Right lobe of liver (tissue), 6 donors: ENCODE measurements at regions not wholly inside any gene's neighbourhood (a gene's known extent, or its start where the extent isn't known, plus 50 kb on each side); places are given as distances from the start of the nearest gene placed in this dataset.
A peak's percentile ranks its signal among the peaks of the same experiment; 100 is the strongest.

Experiments
- ATAC-seq, 4 donors: fragments of 200-7000 bp; cut with Tn5 transposase; one replicate each; pipeline ENCODE4 v1.9.1; 2020; ENCODE audit warnings: mild to moderate bottlenecking in 4 of 4, moderate library complexity in 4 of 4
- DNase-seq, 3 donors: peaks; one replicate each; pipeline ENCODE4 v3.0.0-alpha.2; 2020
- H3K27ac ChIP-seq, 3 donors: fragments of 200-600 bp; one replicate each; pipeline ENCODE4 v1.8.0; 2022
- H3K27me3 ChIP-seq, 2 donors: fragments of 200-600 bp; one replicate each; pipeline ENCODE4 v1.8.0; 2022
- H3K36me3 ChIP-seq, 4 donors: fragments of 200-600 bp; sonication (generic) in 1 of 4; one replicate each; pipeline versions ENCODE4 v1.5.1 to v1.8.0; 2017 to 2022; ENCODE audit warnings: control low read depth in 1 of 4
- H3K4me1 ChIP-seq, 4 donors: fragments of 200-600 bp; sonication (generic) in 1 of 4; one replicate each; pipeline versions ENCODE4 v1.5.1 to v1.8.0; 2017 to 2022; ENCODE audit warnings: control low read depth in 1 of 4
- H3K4me3 ChIP-seq, 3 donors: fragments of 200-600 bp; one replicate each; pipeline ENCODE4 v1.8.0; 2022
- H3K9me3 ChIP-seq, 4 donors: fragments of 200-600 bp; sonication (generic) in 1 of 4; one replicate each; pipeline versions ENCODE4 v1.5.1 to v1.8.0; 2017 to 2022; ENCODE audit warnings: control low read depth in 1 of 4
- POLR2A ChIP-seq: fragments of 450-650 bp; IDR thresholded peaks from one replicate; pipeline ENCODE4 v1.6.1; 2017; ENCODE audit warnings: antibody characterized with exemption, mild to moderate bottlenecking
- WGBS: methylation state at CpG from one replicate; pipeline ENCODE4 v1.1.6; 2018; ENCODE audit warnings: low coverage, low lambda C conversion rate; ENCODE audit not compliant: insufficient coverage; ENCODE audit errors: missing lambda C conversion rate; 5-methylcytosine and 5-hydroxymethylcytosine counted together
- intact Hi-C, 2 donors: fragments of 100-400 bp; cut with DNase I; formaldehyde crosslinking; loops; one replicate each; pipeline versions ENCODE4 v1.11.2 to v1.14.1; 2022
- TF ChIP-seq, protein P1 (sequence below), 4 donors: fragments of 200-600 bp in 3 of 4; fragments of 450-650 bp in 1 of 4; IDR thresholded peaks; one replicate each; pipeline versions ENCODE4 v1.5.1 to v1.8.0; 2016 to 2022; ENCODE audit warnings: antibody characterized with exemption in 4 of 4, mild to moderate bottlenecking in 2 of 4
- donor health status: DM: no; HTN: yes; CAD: no.
- donor health status: DM: no; HTN: no; CAD: no.
- donor health status: DM: no; HTN: no; CAD: no.
- donor health status: DM: no; HTN: yes; CAD: no.
- donor health status: DM: no; HTN: yes; CAD: no.

DNA sequence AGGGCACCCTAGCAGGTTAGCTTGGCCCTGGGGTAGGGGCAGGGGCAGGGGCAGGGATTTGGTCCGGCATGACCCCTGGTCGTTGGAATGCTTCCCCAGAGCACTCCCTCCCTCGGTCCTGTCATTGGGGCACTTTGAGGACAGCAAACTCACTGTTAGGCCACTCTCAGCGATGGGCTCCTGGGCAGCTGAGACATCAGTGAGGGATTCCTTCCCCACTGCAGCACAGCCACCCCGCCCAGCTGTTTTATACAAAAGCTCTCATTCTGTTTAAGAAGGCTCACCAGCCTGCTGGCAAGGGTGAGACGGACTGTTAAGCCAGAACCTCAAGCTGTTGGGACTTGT is 86.9 kb upstream of the F3 start:
- ATAC-seq = no peak
- no peaks in the 10 kb centered on the region for H3K27me3 ChIP-seq
- no peak overlapping the region for H3K27ac ChIP-seq
- intact Hi-C loops = no loop called here
- no peak for DNase-seq
- H3K36me3 ChIP-seq = no peaks in the 10 kb centered on the region
- no CpG with 5 or more reads among the region's 6 CpGs for WGBS
- TF ChIP-seq POLR2A = no peak
- TF ChIP-seq, protein P1, sequence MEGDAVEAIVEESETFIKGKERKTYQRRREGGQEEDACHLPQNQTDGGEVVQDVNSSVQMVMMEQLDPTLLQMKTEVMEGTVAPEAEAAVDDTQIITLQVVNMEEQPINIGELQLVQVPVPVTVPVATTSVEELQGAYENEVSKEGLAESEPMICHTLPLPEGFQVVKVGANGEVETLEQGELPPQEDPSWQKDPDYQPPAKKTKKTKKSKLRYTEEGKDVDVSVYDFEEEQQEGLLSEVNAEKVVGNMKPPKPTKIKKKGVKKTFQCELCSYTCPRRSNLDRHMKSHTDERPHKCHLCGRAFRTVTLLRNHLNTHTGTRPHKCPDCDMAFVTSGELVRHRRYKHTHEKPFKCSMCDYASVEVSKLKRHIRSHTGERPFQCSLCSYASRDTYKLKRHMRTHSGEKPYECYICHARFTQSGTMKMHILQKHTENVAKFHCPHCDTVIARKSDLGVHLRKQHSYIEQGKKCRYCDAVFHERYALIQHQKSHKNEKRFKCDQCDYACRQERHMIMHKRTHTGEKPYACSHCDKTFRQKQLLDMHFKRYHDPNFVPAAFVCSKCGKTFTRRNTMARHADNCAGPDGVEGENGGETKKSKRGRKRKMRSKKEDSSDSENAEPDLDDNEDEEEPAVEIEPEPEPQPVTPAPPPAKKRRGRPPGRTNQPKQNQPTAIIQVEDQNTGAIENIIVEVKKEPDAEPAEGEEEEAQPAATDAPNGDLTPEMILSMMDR (IDR thresholded peaks at IDR 0.05) = no peak
- H3K9me3 ChIP-seq = no peaks in the 10 kb centered on the region
- H3K4me3 ChIP-seq = no peak overlapping the region
- no peaks in the 10 kb centered on the region for H3K4me1 ChIP-seq

DNA sequence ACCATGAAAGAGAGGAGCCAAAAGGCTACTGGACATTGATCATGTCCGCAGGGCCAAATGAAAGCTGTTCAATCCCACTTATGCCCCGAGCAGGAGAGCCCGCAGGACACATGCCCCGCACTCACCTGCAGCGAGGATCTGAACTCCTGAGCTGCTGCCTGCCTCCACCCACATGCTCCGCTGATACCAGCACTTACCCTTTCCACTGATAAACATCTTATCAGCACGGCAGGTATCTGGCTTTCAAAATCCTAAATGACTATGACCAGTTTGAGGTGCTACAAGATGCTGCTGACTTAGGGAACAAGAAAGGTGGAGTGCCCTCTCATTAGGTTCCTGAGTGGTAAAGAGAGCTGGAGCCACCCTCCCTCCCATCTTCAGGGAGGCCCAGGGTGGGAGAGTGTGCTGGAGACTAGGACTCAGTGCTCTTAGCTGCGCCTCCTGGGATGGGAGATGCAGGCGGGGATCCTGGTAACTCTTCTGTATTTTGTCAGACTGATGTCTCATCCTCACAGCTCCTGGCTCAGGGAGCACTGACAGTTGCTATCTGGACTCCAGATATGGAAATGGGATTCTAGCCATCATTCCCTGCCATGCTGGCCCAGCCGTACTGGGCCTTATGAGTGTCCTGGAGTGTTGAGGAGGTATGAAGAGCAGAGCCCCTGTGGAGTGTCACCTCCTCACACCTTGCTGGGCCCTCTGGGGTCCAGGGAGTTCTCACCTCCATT is 86.4 kb upstream of the F3 start:
- 71% methylated on average over 1 of the region's 10 CpGs for WGBS
- no peaks in the 10 kb centered on the region for H3K4me1 ChIP-seq
- H3K9me3 ChIP-seq = no peaks in the 10 kb centered on the region
- H3K36me3 ChIP-seq = no peaks in the 10 kb centered on the region
- no peaks in the 10 kb centered on the region for H3K27me3 ChIP-seq
- intact Hi-C loops = no loop called here
- no peak overlapping the region for H3K27ac ChIP-seq
- TF ChIP-seq, protein P1 (IDR thresholded peaks at IDR 0.05) = no peak
- no peak for TF ChIP-seq POLR2A
- no peak for DNase-seq
- peak in 1 of 4 donors; percentile 37 for ATAC-seq
- no peak overlapping the region for H3K4me3 ChIP-seq

DNA sequence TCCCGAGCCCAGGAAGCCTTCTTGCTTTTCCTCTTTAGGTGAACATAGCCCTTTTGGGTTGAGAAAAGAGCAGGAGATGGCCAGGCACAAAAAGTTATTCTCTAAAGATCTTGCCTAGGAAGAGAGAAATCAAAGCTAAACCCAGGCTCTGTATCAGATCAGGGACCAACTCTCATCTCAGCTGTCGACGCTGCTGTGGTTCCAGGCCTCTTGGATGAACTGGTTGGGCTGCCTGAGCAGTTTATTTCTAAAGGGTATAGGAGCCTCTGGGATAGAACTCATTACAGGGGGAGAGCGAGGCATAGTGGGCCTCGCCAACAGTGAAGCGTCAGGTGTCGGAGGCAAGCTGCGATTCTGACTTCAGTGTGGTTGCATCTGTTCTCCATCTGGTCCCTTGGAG is 82.6 kb upstream of the F3 start:
- TF ChIP-seq POLR2A = no peak
- TF ChIP-seq, protein P1 (IDR thresholded peaks at IDR 0.05) = no peak
- H3K9me3 ChIP-seq = no peaks in the 10 kb centered on the region
- H3K4me1 ChIP-seq = no peaks in the 10 kb centered on the region
- ATAC-seq (no peak), DNase-seq (no peak)
- H3K4me3 ChIP-seq = no peak overlapping the region
- no peaks in the 10 kb centered on the region for H3K36me3 ChIP-seq
- WGBS = 88% methylated on average over 6 of the region's 8 CpGs
- H3K27ac ChIP-seq = no peak overlapping the region
- H3K27me3 ChIP-seq = no peaks in the 10 kb centered on the region
- intact Hi-C loops = no loop called here

DNA sequence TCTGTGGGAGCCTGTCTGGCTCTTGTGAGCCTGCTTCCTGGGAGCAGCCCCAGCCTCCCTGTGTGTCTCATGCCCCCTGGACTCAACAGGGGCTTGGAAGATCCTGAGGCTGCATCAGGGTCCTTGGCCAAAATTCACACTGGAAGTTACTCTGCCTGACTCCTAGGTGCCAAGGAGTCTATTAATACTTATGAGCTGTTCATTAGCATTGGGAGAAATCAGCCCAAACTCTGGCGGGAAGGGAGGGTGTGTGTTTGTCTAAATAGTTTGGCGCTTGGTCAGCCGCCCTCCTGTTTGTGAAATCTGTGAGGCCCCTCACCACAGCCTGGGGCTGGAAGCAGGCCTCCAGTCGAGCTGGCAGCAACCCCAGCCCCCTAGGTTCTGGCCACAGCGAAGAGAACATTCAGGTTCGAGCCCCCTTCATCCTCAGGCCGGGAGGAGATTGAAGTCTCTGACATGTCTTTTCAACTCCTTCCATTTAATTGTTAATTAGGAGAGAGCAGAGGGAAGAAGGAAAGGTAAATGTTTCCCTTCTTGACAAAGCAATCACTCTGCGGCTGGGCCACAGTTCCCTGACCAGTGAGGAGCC is 82.1 kb upstream of the F3 start:
- no peak for DNase-seq
- no peaks in the 10 kb centered on the region for H3K4me1 ChIP-seq
- no peak for TF ChIP-seq POLR2A
- TF ChIP-seq, protein P1 (IDR thresholded peaks at IDR 0.05) = no peak
- H3K36me3 ChIP-seq = no peaks in the 10 kb centered on the region
- no peaks in the 10 kb centered on the region for H3K27me3 ChIP-seq
- H3K9me3 ChIP-seq = no peaks in the 10 kb centered on the region
- WGBS = 83% methylated on average over 1 of the region's 8 CpGs
- no peak overlapping the region for H3K27ac ChIP-seq
- ATAC-seq = no peak
- intact Hi-C loops = no loop called here
- H3K4me3 ChIP-seq = no peak overlapping the region
